CD4-positive, alpha-beta T cell treated with Interleukin-6 for 4 hours (primary cell): ENCODE measurements at regions not wholly inside any gene's neighbourhood (a gene's known extent, or its start where the extent isn't known, plus 50 kb on each side); places are given as distances from the start of the nearest gene placed in this dataset.
"Not testable (repeated sequence)": the region's sequence is repeated elsewhere in the genome, so short reads cannot be mapped to it uniquely, and the experiment has no call there.

ENCODE experiments used
- DNase-seq: peaks from one replicate; pipeline ENCODE4 v3.0.0-alpha.2; 2020; ENCODE audit warnings: mixed read lengths

- DNase-seq, result no peak
These were observed 119.4 kb downstream of the GATA3 start for GRCh38 chr10:8173866-8174243.

GRCh38 chr10:8174762-8175161 lies 120.3 kb downstream of the GATA3 start:
- DNase-seq, result no peak

GRCh38 chr10:8177526-8177925 lies 123.0 kb downstream of the GATA3 start:
- not testable (repeated sequence) for DNase-seq

GRCh38 chr10:8179773-8180172 lies 125.3 kb downstream of the GATA3 start:
- not testable (repeated sequence) for DNase-seq

GRCh38 chr10:8180360-8181109 lies 126.0 kb downstream of the GATA3 start:
- DNase-seq, result no peak

- DNase-seq, result peak; percentile 9
These were observed 127.1 kb downstream of the GATA3 start for GRCh38 chr10:8181496-8182157.

GRCh38 chr10:8182806-8183205 lies 128.3 kb downstream of the GATA3 start:
- DNase-seq, result no peak

- peak; percentile 50 for DNase-seq
These were observed 128.8 kb downstream of the GATA3 start for GRCh38 chr10:8183241-8183704.

- DNase-seq, result no peak
These were observed 132.7 kb downstream of the GATA3 start for GRCh38 chr10:8187171-8187666.

- no peak for DNase-seq
These were observed 135.0 kb downstream of the GATA3 start for GRCh38 chr10:8189458-8189857.

GRCh38 chr10:8192301-8192700 lies 137.8 kb downstream of the GATA3 start:
- no peak for DNase-seq

GRCh38 chr10:8193546-8193945 lies 139.1 kb downstream of the GATA3 start:
- DNase-seq, result no peak

GRCh38 chr10:8194050-8194449 lies 139.6 kb downstream of the GATA3 start:
- no peak for DNase-seq

- DNase-seq, result no peak
These were observed 152.4 kb downstream of the GATA3 start for GRCh38 chr10:8206882-8207281.

GRCh38 chr10:8211631-8212030 lies 157.1 kb downstream of the GATA3 start:
- no peak for DNase-seq

GRCh38 chr10:8213735-8214134 lies 159.2 kb downstream of the GATA3 start:
- no peak for DNase-seq

- DNase-seq, result no peak
These were observed 160.1 kb downstream of the GATA3 start for GRCh38 chr10:8214587-8214986.

GRCh38 chr10:8216893-8217292 lies 162.4 kb downstream of the GATA3 start:
- no peak for DNase-seq

- DNase-seq, result no peak
These were observed 167.0 kb downstream of the GATA3 start for GRCh38 chr10:8221451-8221850.

GRCh38 chr10:8224591-8224990 lies 170.1 kb downstream of the GATA3 start:
- DNase-seq, result no peak

GRCh38 chr10:8225187-8225586 lies 170.7 kb downstream of the GATA3 start:
- DNase-seq, result no peak

GRCh38 chr10:8227246-8227645 lies 172.8 kb downstream of the GATA3 start:
- no peak for DNase-seq

- no peak for DNase-seq
These were observed 174.7 kb downstream of the GATA3 start for GRCh38 chr10:8229153-8229552.

GRCh38 chr10:8230902-8231301 lies 176.4 kb downstream of the GATA3 start:
- no peak for DNase-seq
